OCI-LY3 (cell line): ENCODE measurements at regions not wholly inside any gene's neighbourhood (a gene's known extent, or its start where the extent isn't known, plus 50 kb on each side); places are given as distances from the start of the nearest gene placed in this dataset.

ENCODE experiments used
- H2AFZ ChIP-seq: fragments of 200-600, 300-600 bp; shearing (Covaris generic); 2 replicates; pipeline ENCODE4 v1.6.0; 2014; ENCODE audit warnings: antibody characterized with exemption, low read depth, low read length
- H3K27ac ChIP-seq: fragments of 200-600, 300-600 bp; sonication (generic); 2 replicates; pipeline ENCODE4 v1.5.1; 2014; ENCODE audit warnings: mild to moderate bottlenecking, low read length, moderate library complexity, mixed read lengths
- H3K27me3 ChIP-seq: fragments of 200-600, 300-600 bp; sonication (generic); 2 replicates; pipeline ENCODE4 v1.6.1; 2014; ENCODE audit warnings: low read depth, low read length, mixed read lengths
- H3K36me3 ChIP-seq: fragments of 200-600, 300-600 bp; sonication (generic); replicated peaks from 2 replicates; pipeline ENCODE3; 2014; ENCODE audit warnings: low read depth, low read length, mixed read lengths
- H3K4me1 ChIP-seq: fragments of 300-600, 200-600 bp; sonication (generic); 2 replicates; pipeline ENCODE4 v1.6.1; 2014; ENCODE audit warnings: low read length, mixed read lengths
- H3K4me2 ChIP-seq: fragments of 200-600, 300-600 bp; sonication (generic); 2 replicates; pipeline ENCODE4 v1.6.1; 2014; ENCODE audit warnings: low read length, mixed read lengths
- H3K4me3 ChIP-seq: fragments of 300-600, 200-600 bp; sonication (generic); 2 replicates; pipeline ENCODE4 v1.5.1; 2014; ENCODE audit warnings: antibody characterized with exemption, mild to moderate bottlenecking, low read length, moderate library complexity
- H3K79me2 ChIP-seq: fragments of 300-600, 200-600 bp; shearing (Covaris generic); 2 replicates; pipeline ENCODE4 v1.6.1; 2014; ENCODE audit warnings: mild to moderate bottlenecking, low read length, mixed read lengths
- H3K9ac ChIP-seq: fragments of 300-600, 200-600 bp; shearing (Covaris generic); 2 replicates; pipeline ENCODE4 v1.6.0; 2014; ENCODE audit warnings: mild to moderate bottlenecking, low read length, moderate library complexity
- H3K9me3 ChIP-seq: fragments of 200-600, 300-600 bp; shearing (Covaris generic); 2 replicates; pipeline ENCODE4 v1.6.1; 2014; ENCODE audit warnings: low read length, mixed read lengths; ENCODE audit not compliant: insufficient read depth
- H4K20me1 ChIP-seq: fragments of 200-600, 300-600 bp; sonication (generic); 2 replicates; pipeline ENCODE4 v1.6.1; 2016; ENCODE audit warnings: low read length, mixed read lengths; ENCODE audit not compliant: insufficient read depth
- EZH2phosphoT487 ChIP-seq: fragments of 200-600 bp; shearing (Covaris generic); IDR thresholded peaks from 2 replicates; pipeline ENCODE4 v1.6.1; 2018; ENCODE audit warnings: antibody characterized with exemption, mixed run types, low read depth
- TF ChIP-seq, protein P1 (sequence below): fragments of 200-600, 300-600 bp; sonication (generic); IDR thresholded peaks from 2 replicates; pipeline ENCODE4 v1.5.1; 2014; ENCODE audit warnings: antibody characterized with exemption, low read length, low read depth

DNA sequence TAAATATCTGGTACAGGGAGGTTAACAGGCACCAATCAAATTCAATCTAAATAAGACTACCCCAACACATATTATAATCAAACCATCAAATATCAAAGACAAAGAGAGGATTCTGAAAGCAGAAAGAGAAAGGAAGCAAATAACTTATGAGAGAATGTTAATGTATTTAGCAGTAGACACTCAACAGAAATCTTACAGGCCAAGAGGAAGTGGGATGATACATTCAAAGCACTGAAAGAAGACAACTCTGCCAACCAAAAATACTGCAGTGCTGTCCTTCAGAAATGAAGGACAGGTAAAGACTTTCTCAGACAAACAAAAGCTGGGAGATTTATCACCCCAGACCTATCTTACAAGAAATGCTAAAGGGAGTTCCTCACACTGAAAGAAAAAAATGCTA, 95.9 kb upstream of the PTHLH start:
- no peak overlapping the region for H3K27ac ChIP-seq
- no peak overlapping the region for H3K9ac ChIP-seq
- peaks cover 3% of the 10 kb centered on the region; the same call in 1 of the 2 replicates for H3K9me3 ChIP-seq
- TF ChIP-seq, protein P1, sequence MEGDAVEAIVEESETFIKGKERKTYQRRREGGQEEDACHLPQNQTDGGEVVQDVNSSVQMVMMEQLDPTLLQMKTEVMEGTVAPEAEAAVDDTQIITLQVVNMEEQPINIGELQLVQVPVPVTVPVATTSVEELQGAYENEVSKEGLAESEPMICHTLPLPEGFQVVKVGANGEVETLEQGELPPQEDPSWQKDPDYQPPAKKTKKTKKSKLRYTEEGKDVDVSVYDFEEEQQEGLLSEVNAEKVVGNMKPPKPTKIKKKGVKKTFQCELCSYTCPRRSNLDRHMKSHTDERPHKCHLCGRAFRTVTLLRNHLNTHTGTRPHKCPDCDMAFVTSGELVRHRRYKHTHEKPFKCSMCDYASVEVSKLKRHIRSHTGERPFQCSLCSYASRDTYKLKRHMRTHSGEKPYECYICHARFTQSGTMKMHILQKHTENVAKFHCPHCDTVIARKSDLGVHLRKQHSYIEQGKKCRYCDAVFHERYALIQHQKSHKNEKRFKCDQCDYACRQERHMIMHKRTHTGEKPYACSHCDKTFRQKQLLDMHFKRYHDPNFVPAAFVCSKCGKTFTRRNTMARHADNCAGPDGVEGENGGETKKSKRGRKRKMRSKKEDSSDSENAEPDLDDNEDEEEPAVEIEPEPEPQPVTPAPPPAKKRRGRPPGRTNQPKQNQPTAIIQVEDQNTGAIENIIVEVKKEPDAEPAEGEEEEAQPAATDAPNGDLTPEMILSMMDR: no peak
- no peak for TF ChIP-seq EZH2phosphoT487
- H4K20me1 ChIP-seq: no peaks in the 10 kb centered on the region
- no peak overlapping the region; the same call in 1 of the 2 replicates for H3K4me2 ChIP-seq
- H3K36me3 ChIP-seq: no peaks in the 10 kb centered on the region
- H3K79me2 ChIP-seq: no peaks in the 10 kb centered on the region
- no peak overlapping the region for H3K4me3 ChIP-seq
- peaks cover 35% of the 10 kb centered on the region for H3K4me1 ChIP-seq
- H2AFZ ChIP-seq: no peak overlapping the region
- no peaks in the 10 kb centered on the region for H3K27me3 ChIP-seq

DNA sequence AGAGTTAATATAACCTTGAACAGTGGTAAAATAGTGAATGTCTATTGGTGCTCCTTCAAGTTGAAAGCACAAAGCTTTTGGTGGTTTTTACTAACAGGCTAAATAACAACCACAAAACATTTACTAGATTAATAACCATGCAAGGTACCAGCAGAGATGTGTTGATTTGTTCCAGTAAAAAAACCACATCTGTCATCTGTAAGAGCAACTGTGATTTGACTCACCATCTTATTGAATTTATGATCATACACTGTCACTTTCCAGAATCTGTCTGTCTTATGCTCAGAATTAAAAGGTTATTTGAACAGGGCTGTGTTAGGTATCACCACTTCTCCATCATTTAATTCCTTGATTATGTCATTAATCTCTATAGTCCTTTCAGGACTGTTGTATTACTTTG, 107.0 kb upstream of the PTHLH start:
- no peak overlapping the region for H2AFZ ChIP-seq
- H3K4me1 ChIP-seq: no peaks in the 10 kb centered on the region
- no peak overlapping the region for H3K4me3 ChIP-seq
- H3K27ac ChIP-seq: no peak overlapping the region
- TF ChIP-seq EZH2phosphoT487: no peak
- TF ChIP-seq, protein P1: no peak
- H3K4me2 ChIP-seq: no peak overlapping the region
- no peak overlapping the region for H3K9ac ChIP-seq
- H4K20me1 ChIP-seq: no peaks in the 10 kb centered on the region
- peaks cover 12% of the 10 kb centered on the region; the same call in 1 of the 2 replicates for H3K27me3 ChIP-seq
- no peaks in the 10 kb centered on the region for H3K36me3 ChIP-seq
- H3K79me2 ChIP-seq: no peaks in the 10 kb centered on the region
- H3K9me3 ChIP-seq: no peaks in the 10 kb centered on the region

DNA sequence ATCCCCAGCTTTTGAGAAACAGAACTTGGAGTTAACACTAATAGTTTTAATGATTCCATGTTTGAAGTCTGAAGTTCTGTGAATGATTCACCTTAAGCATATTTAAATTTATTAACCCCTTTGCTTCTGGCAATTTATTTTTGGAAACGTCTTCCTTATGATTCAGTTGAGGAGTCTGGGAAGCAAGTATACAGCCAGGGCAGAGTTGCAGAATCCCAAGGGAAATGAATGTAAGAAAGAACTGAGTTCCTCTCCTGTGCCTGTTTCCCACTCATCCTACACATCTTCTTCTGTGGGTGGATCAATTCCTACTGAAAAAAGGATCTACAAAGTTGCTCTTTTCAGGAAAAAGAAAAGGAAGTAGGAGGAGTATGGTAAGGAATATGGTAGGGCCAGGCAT, 108.2 kb upstream of the CCDC91 start:
- TF ChIP-seq EZH2phosphoT487: no peak
- TF ChIP-seq, protein P1: no peak
- Histone ChIP-seq H3K79me2 (no peaks in the 10 kb centered on the region), H2AFZ (no peak overlapping the region), H3K9me3 (no peaks in the 10 kb centered on the region), H3K4me1 (peaks cover 15% of the 10 kb centered on the region), H3K36me3 (no peaks in the 10 kb centered on the region), H3K27ac (no peak overlapping the region), H3K4me2 (no peak overlapping the region), H4K20me1 (no peaks in the 10 kb centered on the region), H3K27me3 (peaks cover 28% of the 10 kb centered on the region; the same call in 1 of the 2 replicates), H3K4me3 (no peak overlapping the region), H3K9ac (no peak overlapping the region)

DNA sequence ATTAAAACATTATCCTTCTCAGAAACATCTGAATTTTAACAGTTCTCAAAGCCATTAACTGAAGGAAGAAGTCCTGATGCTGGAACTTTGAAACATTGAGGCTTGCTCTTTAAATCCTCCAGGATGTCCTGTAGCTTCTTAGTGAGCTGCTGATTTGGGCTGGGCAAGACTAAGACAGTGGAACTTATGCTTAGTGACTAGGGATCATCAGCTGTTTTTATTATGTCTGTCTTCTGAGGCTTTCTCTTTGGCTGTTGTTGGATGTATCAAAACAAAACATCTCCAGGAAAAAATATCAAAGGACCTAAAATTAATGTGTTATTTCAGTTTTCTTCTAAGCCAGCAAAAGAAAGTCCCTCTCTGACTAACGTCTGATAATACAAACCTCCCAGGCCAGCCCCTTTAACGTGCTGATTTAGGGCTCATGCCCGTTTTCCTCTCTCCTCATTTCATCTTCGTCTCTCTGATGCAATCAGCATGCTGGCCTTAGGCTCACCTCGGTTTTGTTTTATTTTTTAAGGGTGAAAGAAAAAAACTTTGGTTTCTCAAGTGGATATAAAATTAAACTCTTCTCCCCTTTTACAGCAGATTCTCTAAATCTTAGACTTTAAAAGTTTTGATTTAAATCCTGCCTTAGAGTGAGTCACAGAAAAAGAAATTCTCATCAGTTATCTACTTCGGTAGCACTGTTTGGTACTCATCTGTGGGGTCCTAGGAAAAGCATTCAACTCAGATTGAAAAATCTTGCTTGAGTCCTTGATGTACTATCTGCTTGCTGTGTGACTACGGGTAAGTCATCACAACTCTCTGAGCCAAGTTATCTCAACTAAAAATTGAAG, 106.2 kb upstream of the CCDC91 start:
- no peak overlapping the region for H3K9ac ChIP-seq
- H3K9me3 ChIP-seq: no peaks in the 10 kb centered on the region
- TF ChIP-seq, protein P1: no peak
- no peak for TF ChIP-seq EZH2phosphoT487
- H3K4me3 ChIP-seq: no peak overlapping the region
- H3K79me2 ChIP-seq: no peaks in the 10 kb centered on the region
- H4K20me1 ChIP-seq: no peaks in the 10 kb centered on the region
- peaks cover 21% of the 10 kb centered on the region for H3K4me1 ChIP-seq
- peaks cover 47% of the 10 kb centered on the region for H3K27me3 ChIP-seq
- no peak overlapping the region for H3K27ac ChIP-seq
- H3K36me3 ChIP-seq: no peaks in the 10 kb centered on the region
- H3K4me2 ChIP-seq: no peak overlapping the region
- H2AFZ ChIP-seq: no peak overlapping the region
